ENCODE measurements at regions not wholly inside any gene's neighbourhood (a gene's known extent, or its start where the extent isn't known, plus 50 kb on each side); places are given as distances from the start of the nearest gene placed in this dataset.
"Not testable (repeated sequence)": the region's sequence is repeated elsewhere in the genome, so short reads cannot be mapped to it uniquely, and the experiment has no call there.

DNA sequence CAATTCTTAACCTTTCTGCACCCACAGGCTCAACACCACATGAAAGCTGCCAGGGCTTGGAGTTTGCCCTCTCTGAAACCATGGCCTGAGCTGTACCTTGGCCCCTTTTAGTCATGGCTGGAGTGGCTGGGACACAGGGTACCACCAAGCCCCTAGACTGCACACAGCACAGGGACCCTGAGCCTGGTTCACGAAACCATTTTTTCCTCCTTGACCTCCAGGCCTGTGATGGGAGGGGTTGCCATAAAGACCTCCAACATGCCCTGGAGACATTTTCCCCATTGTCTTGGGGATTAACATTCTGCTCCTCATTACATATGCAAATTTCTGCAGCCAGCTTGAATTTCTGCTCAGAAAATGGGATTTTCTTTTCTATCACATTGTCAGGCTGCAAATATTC is 113.4 kb downstream of the XPNPEP1 start:
- DNase-seq (ENCODE audit: low spot score) = not testable (repeated sequence)

DNA sequence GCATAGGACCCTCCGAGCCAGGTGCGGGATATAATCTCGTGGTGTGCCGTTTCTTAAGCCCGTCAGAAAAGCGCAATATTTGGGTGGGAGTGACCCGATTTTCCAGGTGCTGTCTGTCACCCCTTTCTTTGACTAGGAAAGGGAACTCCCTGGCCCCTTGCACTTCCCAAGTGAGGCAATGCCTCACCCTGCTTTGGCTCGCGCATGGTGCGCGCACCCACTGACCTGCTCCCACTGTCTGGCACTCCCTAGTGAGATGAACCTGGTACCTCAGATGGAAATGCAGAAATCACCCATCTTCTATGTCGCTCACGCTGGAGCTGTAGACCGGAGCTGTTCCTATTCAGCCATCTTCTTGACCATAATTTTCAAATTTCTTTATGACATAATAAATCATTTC is 122.1 kb downstream of the XPNPEP1 start:
- not testable (repeated sequence) for DNase-seq (ENCODE audit: low spot score)

- no peak for DNase-seq (ENCODE audit: low spot score)
These were observed 132.7 kb downstream of the XPNPEP1 start for GRCh38 chr10:109790647-109791046.

DNA sequence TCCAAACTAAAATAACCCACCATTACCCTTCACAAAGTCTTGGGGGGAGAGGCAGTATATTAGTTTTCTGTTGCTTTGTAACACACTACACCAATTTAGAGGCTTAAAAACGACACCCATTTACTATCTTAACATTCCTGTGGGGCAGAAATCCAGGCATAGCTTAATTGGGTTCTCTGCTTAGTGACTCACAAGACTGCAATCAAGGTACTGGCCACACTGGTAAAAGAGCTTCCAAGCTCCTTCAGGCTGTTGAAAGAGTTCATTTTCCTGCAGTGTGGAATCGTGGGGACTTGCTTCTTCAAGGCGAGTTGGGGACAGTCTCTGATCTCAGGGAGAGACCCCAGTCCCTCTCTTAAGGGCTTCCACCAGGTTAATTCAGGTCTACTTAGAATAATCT is 139.1 kb downstream of the XPNPEP1 start:
- no peak for DNase-seq (ENCODE audit: low spot score)

DNA sequence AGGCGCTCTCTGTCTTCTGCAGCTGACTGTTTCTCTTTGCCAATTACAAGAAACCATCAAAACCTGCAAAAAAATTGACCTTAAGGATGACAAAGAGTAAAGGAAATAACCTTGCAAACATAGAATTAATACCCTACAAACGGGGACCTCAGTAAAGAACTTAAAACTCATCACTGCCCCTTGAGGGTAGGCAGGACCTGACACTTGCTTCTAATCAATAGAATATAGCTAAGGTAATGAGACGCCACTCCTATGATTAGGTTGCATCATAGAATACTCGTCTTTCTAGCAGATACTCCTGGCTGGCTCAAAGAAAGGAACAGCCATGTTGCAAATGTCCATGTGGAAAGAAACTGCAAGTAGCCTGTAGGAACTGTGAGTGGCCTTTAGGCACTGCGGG is 140.0 kb downstream of the XPNPEP1 start:
- DNase-seq (ENCODE audit: low spot score) = no peak

DNA sequence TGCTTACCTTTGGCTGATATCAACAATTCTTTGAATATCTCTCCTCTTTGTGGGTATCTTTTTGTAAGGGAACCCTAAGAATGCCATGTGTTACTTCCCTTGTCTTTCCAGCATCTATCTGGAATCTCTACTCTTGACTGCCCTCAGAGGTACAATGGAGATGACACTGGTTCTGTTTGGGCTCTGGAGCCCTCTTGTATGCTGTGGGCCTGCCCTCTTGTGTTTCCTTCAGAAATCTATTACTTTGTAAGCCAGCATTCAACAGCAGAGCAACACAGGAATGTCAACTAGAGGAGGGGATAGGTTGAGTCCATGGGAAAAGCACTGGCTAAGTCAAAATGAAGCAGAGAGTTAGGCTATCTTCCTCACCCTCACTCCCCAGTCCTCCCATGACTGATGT is 142.3 kb downstream of the XPNPEP1 start:
- no peak for DNase-seq (ENCODE audit: low spot score)

GRCh38 chr10:109778993-109779392 is 144.3 kb downstream of the XPNPEP1 start:
- no peak for DNase-seq (ENCODE audit: low spot score)

DNA sequence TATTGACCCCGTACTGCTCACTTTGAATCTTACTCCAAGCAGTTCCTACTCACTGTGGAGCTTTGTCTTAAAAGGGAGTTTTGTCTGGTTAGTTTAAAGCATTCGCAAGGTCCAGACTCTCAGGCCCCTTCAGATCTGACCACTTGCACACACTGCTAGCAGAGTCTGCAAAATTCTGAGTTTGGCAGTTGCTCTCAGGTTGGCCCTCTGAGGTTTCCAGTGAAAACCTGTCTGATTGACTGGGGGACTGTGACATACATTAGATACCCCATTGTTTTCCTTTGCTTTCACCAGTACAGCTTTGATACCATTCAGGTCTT is 149.2 kb downstream of the XPNPEP1 start:
- DNase-seq (ENCODE audit: low spot score) = no peak

- no peak for DNase-seq (ENCODE audit: low spot score)
These were observed 149.8 kb downstream of the XPNPEP1 start for GRCh38 chr10:109773288-109774120.

GRCh38 chr10:109770663-109771062 is 152.6 kb downstream of the XPNPEP1 start:
- DNase-seq (ENCODE audit: low spot score) = no peak

GRCh38 chr10:109769966-109770365 is 153.3 kb downstream of the XPNPEP1 start:
- DNase-seq (ENCODE audit: low spot score) = no peak

- no peak for DNase-seq (ENCODE audit: low spot score)
These were observed 157.5 kb downstream of the XPNPEP1 start for GRCh38 chr10:109765838-109766237.

- DNase-seq (ENCODE audit: low spot score) = no peak
These were observed 160.8 kb downstream of the XPNPEP1 start for GRCh38 chr10:109762555-109762954.

DNA sequence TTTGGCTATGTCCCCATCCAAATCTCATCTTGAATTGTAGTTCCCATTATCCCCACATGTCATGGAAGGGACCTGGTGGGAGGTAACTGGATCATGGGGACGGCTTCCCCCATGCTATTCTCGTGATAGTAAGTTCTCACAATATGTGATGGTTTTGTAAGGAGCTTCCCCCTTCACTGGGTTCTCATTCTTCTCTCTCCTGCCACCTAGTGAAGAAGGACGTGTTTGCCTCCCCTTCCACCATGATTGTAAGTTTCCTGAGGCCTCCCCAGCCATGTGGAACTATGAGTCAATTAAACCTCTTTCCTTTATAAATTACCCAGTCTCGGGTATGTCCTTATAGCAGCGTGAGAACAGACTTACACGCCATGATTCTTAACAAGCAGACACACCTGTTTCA is 165.6 kb downstream of the XPNPEP1 start:
- not testable (repeated sequence) for DNase-seq (ENCODE audit: low spot score)

DNA sequence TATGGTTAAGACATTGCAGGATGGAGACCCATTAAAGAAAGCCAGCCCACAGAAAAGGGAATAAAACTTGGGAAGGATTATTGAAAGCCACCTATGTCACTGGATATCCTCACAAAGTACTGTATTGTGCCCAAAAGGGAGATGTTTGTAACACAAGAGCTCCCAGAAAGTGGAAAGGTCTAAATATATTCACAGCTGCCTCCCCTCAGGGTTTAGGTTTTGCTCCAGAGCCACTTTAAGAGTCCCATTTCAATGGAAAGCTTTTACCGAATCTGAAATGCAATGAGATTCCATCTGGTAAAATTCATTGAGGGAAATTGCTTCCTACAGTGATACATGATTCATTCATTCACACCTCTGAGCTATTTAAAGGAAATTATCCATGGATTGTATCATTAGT is 176.4 kb downstream of the XPNPEP1 start:
- DNase-seq (ENCODE audit: low spot score) = no peak

GRCh38 chr10:109744020-109744419 is 179.3 kb downstream of the XPNPEP1 start:
- DNase-seq (ENCODE audit: low spot score) = no peak

DNA sequence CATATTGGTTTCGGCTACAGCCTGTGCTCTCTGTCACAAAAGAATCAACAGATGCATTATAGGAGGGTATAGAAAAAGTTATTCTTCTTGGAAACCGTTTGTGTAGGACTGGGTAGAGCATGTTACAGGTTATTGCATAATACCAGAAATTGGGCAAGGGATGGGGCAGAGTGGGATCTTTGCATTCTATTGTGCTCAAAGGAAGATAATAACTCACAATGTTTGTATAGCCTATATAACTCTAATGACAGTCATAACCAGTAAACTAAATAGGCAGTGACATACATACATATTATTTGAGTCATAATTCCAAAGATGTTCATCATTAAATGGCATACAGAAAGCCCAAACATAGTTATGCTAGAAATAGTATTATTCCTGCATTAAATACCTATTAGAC is 179.7 kb downstream of the XPNPEP1 start:
- no peak for DNase-seq (ENCODE audit: low spot score)

GRCh38 chr10:109743146-109743545 is 180.2 kb downstream of the XPNPEP1 start:
- no peak for DNase-seq (ENCODE audit: low spot score)

GRCh38 chr10:109741712-109742111 is 181.6 kb downstream of the XPNPEP1 start:
- DNase-seq (ENCODE audit: low spot score) = no peak

GRCh38 chr10:109740436-109740835 is 182.9 kb downstream of the XPNPEP1 start:
- DNase-seq (ENCODE audit: low spot score) = no peak

- no peak for DNase-seq (ENCODE audit: low spot score)
These were observed 185.7 kb downstream of the XPNPEP1 start for GRCh38 chr10:109737626-109738025.

GRCh38 chr10:109737009-109737408 is 186.3 kb downstream of the XPNPEP1 start:
- DNase-seq (ENCODE audit: low spot score) = no peak

- DNase-seq (ENCODE audit: low spot score) = no peak
These were observed 187.5 kb downstream of the XPNPEP1 start for GRCh38 chr10:109735776-109736175.

GRCh38 chr10:109732254-109732965 is 190.9 kb downstream of the XPNPEP1 start:
- DNase-seq (ENCODE audit: low spot score) = no peak

All from ecto neural progenitor cell (in vitro differentiated cells).